Suppressor macrophage (primary cell): ENCODE measurements at regions not wholly inside any gene's neighbourhood (a gene's known extent, or its start where the extent isn't known, plus 50 kb on each side); places are given as distances from the start of the nearest gene placed in this dataset.

Source experiments
- DNase-seq, 4 experiments: peaks; one replicate each; pipeline ENCODE4 v3.0.0-alpha.2; 2020 to 2022

GRCh38 chr5:5711112-5711511, 288.6 kb downstream of the ICE1 start:
- no peak for DNase-seq

DNA sequence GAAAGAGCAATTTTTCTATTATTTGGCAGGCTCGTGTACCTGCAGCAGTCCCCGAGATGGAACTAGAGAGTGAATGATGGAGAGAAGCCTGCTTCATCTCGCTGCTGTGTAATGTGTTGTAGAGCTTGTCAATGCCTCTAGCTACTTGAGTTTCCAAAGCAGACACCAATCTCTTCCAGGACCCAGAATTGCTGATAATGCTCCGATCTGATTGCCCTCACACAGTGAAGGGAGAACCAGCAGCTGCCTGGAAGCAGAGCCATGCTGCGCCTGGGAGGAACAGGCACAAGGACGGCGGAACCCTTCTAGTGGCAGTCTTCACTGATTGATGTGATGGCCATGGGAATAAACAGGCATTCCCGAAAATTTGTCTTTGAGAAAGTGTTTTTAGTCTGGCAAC, 288.0 kb downstream of the ICE1 start:
- DNase-seq: no peak

GRCh38 chr5:5708367-5708919, 286.0 kb downstream of the ICE1 start:
- DNase-seq: no peak

- DNase-seq: no peak
These were observed 282.5 kb downstream of the ICE1 start for GRCh38 chr5:5705010-5705409.

DNA sequence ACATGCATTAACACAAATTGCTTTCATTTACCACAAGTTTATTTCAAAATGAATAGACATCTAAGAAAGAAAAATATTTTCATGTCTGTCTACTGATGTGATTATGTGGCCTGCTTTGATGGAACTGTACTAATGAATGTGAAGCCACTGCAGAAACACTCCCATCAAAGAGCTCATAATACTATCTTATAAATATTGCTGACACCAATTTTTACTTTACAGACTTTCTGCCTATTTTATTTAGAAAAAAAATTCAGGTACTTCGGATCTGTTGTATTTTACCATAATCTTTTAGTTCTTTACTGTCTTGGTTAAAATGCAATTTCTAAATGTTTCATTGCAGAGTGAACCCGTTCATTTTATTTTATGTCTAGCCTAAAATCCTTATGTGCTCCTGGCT, 281.9 kb downstream of the ICE1 start:
- DNase-seq: no peak

DNA sequence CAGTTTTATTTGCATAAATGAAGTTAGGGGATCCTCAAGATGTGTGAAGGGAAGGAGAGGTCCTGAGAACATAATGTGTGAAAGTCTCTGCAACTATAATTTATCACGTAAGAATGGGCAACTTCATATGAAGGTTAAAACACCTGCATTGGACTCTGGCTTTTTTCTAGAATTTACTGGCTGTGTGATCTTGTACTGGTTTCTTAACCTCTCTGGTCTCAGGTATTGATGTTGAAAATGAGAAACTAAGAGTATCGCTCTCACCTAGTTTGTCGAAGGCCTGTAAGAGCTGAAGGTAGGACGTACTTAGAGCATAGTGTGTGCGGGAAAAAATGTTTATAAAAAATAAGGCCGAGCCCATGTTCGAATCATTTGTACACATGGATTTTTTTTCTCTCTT, 280.5 kb downstream of the ICE1 start:
- DNase-seq: no peak

DNA sequence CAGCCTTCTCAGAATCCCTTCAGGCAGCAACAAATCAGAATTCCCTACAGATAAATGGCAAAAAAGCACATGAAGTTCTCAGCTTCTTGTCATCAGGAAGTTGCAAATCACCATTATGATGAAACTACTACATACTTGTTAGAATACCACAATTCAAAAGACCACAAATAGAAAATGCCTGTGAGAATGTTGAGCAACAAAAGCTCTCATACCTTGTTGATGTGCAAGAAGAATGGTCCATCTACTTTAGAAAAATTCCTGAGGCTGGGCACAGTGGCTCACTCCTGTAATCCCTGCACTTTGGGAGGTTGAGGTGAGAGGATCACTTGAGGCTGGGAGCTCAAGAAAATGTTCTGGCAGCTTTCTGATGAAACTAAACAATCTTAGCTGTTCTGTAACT, 278.1 kb downstream of the ICE1 start:
- no peak for DNase-seq

- DNase-seq: no peak
These were observed 276.6 kb downstream of the ICE1 start for GRCh38 chr5:5699062-5699461.

DNA sequence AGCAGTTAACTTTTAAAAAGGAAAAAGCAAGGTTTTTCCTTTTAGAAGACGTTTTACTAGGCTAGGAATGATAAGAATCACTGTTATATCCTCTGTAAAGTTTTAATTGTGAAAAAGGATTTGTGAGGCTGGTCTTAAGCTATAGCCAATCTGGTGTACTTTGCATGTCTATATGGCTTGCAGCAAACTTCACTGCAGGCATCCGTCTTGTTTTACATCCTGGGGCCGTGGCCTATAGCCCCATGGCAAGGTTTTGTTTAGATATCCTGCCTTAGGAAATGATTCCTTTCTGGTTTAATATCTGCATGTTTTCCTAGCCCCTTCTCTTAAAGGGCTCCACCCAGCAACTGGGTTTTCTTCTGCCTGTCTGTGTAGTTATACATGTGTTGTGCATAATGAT, 272.8 kb downstream of the ICE1 start:
- DNase-seq: no peak

GRCh38 chr5:5688925-5689310, 266.4 kb downstream of the ICE1 start:
- DNase-seq: no peak

DNA sequence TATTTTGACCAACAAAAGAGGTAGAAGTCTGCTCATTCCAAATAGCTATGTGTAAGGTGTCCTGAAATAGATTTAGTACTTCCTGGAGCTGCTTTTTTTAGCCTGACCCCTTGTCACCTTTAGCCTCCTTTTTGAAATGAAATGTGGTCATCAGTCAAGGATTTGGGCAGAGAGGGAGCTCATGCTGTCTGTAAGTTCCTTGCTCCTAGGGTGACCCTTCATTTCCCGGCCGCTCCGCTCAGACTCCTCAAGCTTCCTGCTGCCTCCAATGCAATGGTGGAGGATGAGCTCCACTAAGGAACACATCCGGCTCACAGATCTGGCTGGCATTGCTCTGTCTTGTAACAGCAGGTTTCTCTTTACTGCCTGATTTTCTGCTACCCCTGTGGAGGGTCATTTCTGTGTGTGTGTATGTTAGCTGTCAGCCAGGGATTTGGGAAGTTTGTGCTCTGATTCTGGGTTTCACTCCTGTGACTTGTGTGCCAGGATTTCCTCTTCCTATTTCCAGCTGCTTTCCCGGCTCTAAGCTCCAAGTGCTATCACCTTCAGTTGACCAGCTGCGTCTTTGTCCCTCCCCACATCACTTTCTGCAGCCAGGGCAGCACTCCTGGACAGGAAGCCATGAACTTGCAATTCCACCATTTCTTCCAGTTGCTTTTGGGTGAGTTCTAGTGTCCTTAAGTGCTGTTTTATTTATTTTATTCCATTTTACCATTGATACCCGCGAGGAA, 265.9 kb downstream of the ICE1 start:
- no peak for DNase-seq

DNA sequence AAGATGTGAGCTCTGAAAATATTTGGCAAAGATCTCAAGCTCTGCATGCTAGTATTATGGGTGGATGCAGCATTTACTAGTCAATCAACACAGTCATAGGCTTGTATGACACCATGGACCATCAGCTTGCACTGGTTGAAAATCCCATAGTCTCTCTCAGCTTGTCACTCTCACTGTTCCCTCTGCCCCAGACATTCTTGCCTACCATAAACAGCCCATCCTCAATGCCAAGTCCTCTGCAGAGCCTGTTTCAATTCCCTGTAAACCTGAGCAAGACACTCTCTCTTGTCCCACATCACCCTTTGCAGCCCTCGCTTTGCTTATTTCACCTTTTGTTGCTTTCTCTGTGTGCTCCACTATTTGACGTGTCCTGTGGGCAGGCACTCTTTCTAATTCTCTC, 264.6 kb downstream of the ICE1 start:
- DNase-seq: no peak

DNA sequence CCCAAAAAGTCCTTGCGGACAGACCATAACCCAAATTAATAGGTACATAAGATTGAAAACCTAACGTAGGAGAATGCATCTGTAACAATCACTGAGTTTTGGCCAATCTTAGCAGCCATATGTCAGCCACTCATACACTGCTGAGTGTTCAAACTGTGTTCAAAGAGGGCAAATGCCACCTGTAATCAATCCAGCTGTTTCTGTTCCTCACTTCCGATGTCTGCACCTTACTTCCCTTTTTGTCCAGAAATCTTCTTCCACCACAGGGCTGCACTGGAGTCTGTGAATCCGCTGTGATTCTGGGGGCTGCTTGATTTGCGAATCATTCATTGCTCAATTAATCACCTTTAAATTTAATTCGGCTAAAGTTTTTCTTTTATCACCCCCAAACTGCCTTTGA, 263.9 kb downstream of the ICE1 start:
- no peak for DNase-seq

DNA sequence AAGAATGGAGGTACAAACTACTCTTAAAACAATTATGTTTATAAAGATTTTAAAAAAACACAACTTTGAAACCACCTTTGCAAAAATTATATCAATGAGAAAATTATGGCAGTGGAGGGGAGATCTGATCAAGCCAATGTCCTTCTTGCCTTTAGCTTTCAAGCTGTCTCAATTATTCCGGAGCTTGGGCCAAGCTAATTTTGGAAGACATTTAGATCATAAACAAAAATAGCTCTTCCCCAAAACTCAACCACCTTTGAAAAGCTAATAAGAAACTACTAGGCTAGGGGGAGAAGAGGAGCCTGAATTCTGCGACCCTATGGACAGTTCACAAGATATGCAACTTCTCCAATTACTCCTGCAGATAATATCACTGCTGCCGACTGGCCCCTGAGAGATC, 263.3 kb downstream of the ICE1 start:
- DNase-seq: no peak

DNA sequence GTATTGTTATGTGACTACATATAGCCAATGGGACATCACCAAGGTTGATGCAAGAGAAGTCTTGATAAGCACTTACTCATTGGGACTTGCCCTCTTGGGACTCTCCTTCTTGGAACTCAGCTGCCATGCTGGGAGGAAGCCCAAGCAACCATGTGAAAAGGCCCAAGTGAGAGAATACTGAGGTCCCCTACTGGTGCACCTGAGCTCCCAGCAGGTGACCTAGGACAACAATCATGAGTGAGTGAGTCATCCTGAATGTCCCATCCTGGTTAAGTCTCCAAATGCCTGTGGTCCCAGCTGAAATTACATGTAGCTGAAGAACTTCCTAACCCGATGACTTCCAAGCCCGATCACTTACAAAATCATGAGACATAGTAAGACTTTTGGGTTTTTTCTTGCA, 260.7 kb downstream of the ICE1 start:
- no peak for DNase-seq

DNA sequence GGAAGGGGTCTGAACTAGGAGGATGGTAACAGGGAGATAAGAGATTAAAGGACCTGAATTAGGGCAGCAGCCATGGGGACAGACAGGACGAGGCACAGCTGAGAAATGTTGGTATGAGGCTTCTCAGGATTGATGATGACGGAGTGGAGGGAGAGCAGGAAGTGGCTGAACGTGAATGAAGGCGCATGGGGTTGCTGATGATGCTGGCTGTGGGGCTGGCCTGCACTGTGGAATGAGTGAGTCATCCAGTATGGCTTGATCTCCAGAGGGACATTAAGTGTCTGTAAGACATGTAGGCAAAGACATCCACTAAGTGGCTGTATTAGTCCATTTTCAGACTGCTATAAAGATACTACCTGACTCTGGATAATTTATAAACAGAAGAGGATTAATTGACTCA, 256.4 kb downstream of the ICE1 start:
- no peak for DNase-seq

- no peak for DNase-seq
These were observed 255.3 kb downstream of the ICE1 start for GRCh38 chr5:5677738-5678137.

DNA sequence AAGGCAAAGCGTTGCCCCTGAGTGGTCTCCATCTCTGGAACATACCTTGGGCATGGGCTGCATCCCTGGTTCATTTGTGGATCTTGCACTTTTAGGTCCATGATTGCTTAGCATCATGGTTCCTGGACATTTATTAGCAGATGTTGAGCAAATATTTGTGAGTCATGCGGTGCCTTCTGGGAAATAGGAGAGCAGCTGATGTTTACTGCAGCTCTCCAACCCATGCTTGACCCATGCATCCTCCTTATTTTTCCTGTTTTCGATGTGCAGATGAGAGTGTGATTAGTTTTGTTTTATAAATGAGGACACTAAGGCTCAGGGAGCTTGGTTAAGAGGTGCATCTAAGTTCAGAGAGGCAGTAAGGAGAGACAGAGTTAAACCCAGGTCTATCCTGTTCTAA, 253.7 kb downstream of the ICE1 start:
- no peak for DNase-seq

- DNase-seq: no peak
These were observed 253.0 kb downstream of the ICE1 start for GRCh38 chr5:5675511-5675910.

DNA sequence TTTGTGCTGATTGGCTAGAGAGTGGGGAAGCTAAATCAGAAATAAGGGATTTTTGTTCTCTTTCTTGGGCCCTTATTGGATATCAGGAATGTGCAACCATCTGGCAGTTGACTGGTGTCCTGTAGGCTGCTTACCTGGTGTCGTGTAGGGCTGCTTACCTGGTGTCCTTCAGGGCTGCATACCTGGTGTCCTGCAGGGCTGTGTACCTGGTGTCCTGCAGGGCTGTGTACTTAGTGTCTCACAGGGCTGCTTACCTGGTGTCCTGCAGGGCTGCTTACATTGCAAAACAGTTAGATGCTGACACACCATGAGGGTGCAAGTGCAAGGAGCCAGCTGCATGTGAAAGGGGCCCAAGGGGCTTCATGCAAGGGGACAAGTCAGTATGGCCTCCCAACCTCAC, 249.3 kb downstream of the ICE1 start:
- no peak for DNase-seq

DNA sequence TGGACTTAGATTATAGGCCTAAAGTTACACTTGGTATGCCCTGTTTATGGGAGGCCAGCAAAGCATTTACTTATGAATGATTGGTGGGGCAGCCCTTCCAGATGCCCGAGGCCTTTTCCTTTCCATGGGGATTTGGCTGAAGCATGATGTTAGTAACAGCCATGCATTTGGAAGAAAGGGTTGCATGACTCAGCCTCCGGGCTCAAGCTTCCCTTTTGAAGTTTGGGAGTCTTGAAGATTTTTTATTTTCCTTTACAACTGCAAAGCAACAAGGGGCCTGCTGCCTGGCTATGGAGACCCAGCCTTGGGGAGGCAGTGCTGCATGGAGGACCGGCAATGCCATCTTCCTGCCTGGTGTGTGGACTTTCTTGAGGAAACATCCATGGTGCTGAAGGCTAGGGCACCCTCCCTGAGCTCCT, 244.7 kb downstream of the ICE1 start:
- no peak for DNase-seq

DNA sequence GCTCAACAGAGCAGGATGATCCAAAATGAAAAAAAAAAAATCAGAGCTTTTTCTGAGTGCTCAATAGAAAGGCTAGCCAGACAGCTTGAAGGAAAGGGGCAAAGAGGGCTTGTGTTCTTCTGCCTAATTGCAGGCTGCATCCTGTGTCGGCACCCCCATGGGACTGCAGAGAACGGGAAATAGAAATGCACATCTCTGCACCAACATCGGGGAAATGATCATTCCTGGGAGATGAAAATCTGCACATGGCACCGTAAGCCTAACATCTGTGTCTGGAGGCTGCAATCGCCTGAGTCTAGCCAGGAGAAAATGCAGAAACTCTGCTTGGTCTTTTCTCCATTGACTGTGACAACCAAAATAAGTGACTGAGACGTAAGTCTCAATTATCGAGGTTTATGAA, 243.9 kb downstream of the ICE1 start:
- DNase-seq: no peak

- DNase-seq: no peak
These were observed 243.5 kb downstream of the ICE1 start for GRCh38 chr5:5666076-5666365.

DNA sequence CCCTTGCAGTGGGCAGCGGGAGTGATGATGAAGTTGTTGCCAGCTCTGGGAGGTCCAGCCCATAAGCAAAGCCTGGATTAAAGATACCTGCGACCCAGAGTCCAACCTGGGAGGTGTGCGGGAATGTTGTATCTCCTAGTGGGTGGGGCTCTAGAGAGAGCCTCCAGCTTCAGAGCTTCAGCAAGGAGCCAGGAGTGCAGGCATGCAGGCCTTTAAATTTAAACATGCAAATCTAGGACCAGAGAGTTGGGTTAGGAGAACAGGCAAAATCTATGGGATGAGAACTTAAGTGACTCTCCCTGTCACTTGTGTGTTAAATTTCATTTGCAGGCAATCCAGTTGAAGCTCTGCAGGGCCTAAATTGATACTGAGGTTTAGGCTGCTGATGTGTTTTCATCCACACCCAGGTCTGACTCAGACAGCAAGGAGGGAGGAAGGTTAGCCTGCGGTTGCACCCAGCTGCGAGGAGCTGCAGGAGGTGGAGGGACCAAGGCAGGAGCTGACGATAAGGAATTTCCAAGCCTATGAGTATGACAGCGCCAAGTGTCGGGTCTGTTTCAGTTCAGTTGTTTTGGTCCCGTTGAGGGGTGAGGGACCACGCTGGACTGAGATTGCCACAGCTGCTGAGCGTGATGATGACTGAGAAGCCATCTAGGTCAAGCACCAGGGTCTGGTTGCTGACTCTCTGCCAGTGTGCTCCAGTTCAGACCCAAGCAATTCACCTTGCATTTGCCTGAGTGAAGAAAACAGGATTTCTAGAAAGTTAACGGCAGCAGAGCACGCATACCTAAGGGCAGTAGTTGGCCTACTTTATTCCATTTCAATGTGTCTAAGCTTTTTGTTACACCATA, 243.0 kb downstream of the ICE1 start:
- no peak for DNase-seq
